ENCODE measurements at regions not wholly inside any gene's neighbourhood (a gene's known extent, or its start where the extent isn't known, plus 50 kb on each side); places are given as distances from the start of the nearest gene placed in this dataset.

- Histone ChIP-seq H3K9me3 (replicated peaks) (peaks cover 5% of the 10 kb centered on the region), H3K27ac (replicated peaks) (no peak overlapping the region), H3K4me3 (no peak overlapping the region), H3K36me3 (no peaks in the 10 kb centered on the region), H3K4me1 (no peaks in the 10 kb centered on the region), H3K27me3 (ENCODE audit: low read depth) (no peaks in the 10 kb centered on the region)
- intact Hi-C loops (cut with micrococcal nuclease) = no loop called here
- DNase-seq = no peak
- no peak for TF ChIP-seq CTCF (IDR thresholded peaks at IDR 0.05; ENCODE audit: borderline replicate concordance)
Observed at GRCh38 chr10:57786850-57787750, 480.6 kb downstream of the IPMK start.

- DNase-seq = no peak
- intact Hi-C loops (cut with micrococcal nuclease) = no loop called here
- Histone ChIP-seq H3K9me3 (replicated peaks) (peaks cover 5% of the 10 kb centered on the region), H3K4me3 (no peak overlapping the region), H3K36me3 (no peaks in the 10 kb centered on the region), H3K27ac (replicated peaks) (no peak overlapping the region), H3K4me1 (no peaks in the 10 kb centered on the region), H3K27me3 (ENCODE audit: low read depth) (no peaks in the 10 kb centered on the region)
- no peak for TF ChIP-seq CTCF (IDR thresholded peaks at IDR 0.05; ENCODE audit: borderline replicate concordance)
Observed at GRCh38 chr10:57786331-57786730, 481.4 kb downstream of the IPMK start.

- no peak overlapping the region for H3K4me3 ChIP-seq
- intact Hi-C loops (cut with micrococcal nuclease) = no loop called here
- H3K27ac ChIP-seq (replicated peaks) = no peak overlapping the region
- H3K27me3 ChIP-seq (ENCODE audit: low read depth) = no peaks in the 10 kb centered on the region
- no peak for DNase-seq
- TF ChIP-seq CTCF (IDR thresholded peaks at IDR 0.05; ENCODE audit: borderline replicate concordance) = no peak
- peaks cover 7% of the 10 kb centered on the region for H3K9me3 ChIP-seq (replicated peaks)
- H3K36me3 ChIP-seq = no peaks in the 10 kb centered on the region
- no peaks in the 10 kb centered on the region for H3K4me1 ChIP-seq
Observed at GRCh38 chr10:57785546-57785945, 482.1 kb downstream of the IPMK start.

- no peak for TF ChIP-seq CTCF (IDR thresholded peaks at IDR 0.05; ENCODE audit: borderline replicate concordance)
- peaks cover 9% of the 10 kb centered on the region for H3K9me3 ChIP-seq (replicated peaks)
- no peak overlapping the region for H3K27ac ChIP-seq (replicated peaks)
- H3K27me3 ChIP-seq (ENCODE audit: low read depth) = no peaks in the 10 kb centered on the region
- no peaks in the 10 kb centered on the region for H3K4me1 ChIP-seq
- DNase-seq = no peak
- no peak overlapping the region for H3K4me3 ChIP-seq
- H3K36me3 ChIP-seq = no peaks in the 10 kb centered on the region
- intact Hi-C loops (cut with micrococcal nuclease) = no loop called here
Observed at GRCh38 chr10:57785068-57785467, 482.6 kb downstream of the IPMK start.

GRCh38 chr10:57776688-57777432 is 490.8 kb downstream of the IPMK start:
- intact Hi-C loops (cut with micrococcal nuclease) = no loop called here
- H3K4me3 ChIP-seq = no peak overlapping the region

More at GRCh38 chr10:57776688-57777432, 490.8 kb downstream of the IPMK start:
- Histone ChIP-seq H3K4me1 (no peaks in the 10 kb centered on the region), H3K9me3 (replicated peaks) (peaks cover 10% of the 10 kb centered on the region), H3K36me3 (no peaks in the 10 kb centered on the region), H3K27me3 (ENCODE audit: low read depth) (no peaks in the 10 kb centered on the region), H3K27ac (replicated peaks) (no peak overlapping the region)
- TF ChIP-seq CTCF (IDR thresholded peaks at IDR 0.05; ENCODE audit: borderline replicate concordance) = no peak
- DNase-seq = no peak

Data from left ventricle myocardium inferior (tissue), 1 donor.